GM12878 (cell line): ENCODE measurements at regions not wholly inside any gene's neighbourhood (a gene's known extent, or its start where the extent isn't known, plus 50 kb on each side); places are given as distances from the start of the nearest gene placed in this dataset.

Experiments
- ATAC-seq: fragments of 200-7000 bp; cut with Tn5 transposase; 3 replicates; pipeline ENCODE4 v1.9.1; 2020; ENCODE audit warnings: mild to moderate bottlenecking, moderate library complexity
- BruUV-seq: library from RNA; stranded (reverse); fragments of 400-500 nt; replicated peaks from 2 replicates; lab custom pipeline; 2021; lab: Mats Ljungman, UMichigan
- CTCF ChIA-PET: fragments of 300-600 bp; sonication (Branson Sonifier 250); formaldehyde crosslinking; extraction: SDS; loops from one replicate; lab custom pipeline; 2021; ENCODE audit warnings: inconsistent platforms; lab: Yijun Ruan, JAX
- POLR2A ChIA-PET: fragments of 350-600 bp; formaldehyde crosslinking; extraction: SDS; loops from one replicate; lab custom pipeline; 2021; ENCODE audit warnings: inconsistent platforms; lab: Charles Lee
- RAD21 ChIA-PET: fragments of 300-600 bp; sonication (Branson Sonifier 250); formaldehyde crosslinking; loops from one replicate; lab custom pipeline; 2023; ENCODE audit warnings: antibody characterized with exemption; ENCODE audit not compliant: unreplicated experiment; lab: Charles Lee
- SMC1A ChIA-PET: fragments of 300-600 bp; sonication (Branson Sonifier 250); formaldehyde crosslinking; loops from one replicate; lab custom pipeline; 2023; ENCODE audit not compliant: unreplicated experiment, uncharacterized antibody; lab: Charles Lee
- DNase-seq: peaks from one replicate; pipeline ENCODE4 v3.0.0-alpha.2; 2011; ENCODE audit warnings: low read depth, low spot score
- FAIRE-seq: peaks from 3 replicates; lab custom pipeline; 2011; peaks lifted over from hg19 to GRCh38; lab: Jason Lieb, UNC
- H2AFZ ChIP-seq: 2 replicates; pipeline ENCODE4 v1.6.0; 2011; ENCODE audit warnings: low read depth, low read length, control low read depth; ENCODE audit not compliant: control insufficient read depth
- H3K27ac ChIP-seq: 2 replicates; pipeline ENCODE4 v1.5.1; 2011; ENCODE audit warnings: control low read depth; ENCODE audit not compliant: control insufficient read depth, insufficient read depth
- H3K27me3 ChIP-seq, 2 experiments: replicated peaks in 1 of 2; 2 replicates each; pipeline versions ENCODE4 v1.6.0 to v1.6.1; 2011; ENCODE audit warnings: low read length in 1 of 2; ENCODE audit not compliant: control insufficient read depth in 2 of 2, insufficient read depth in 2 of 2
- H3K36me3 ChIP-seq, 2 experiments: 2 replicates each; pipeline ENCODE4 v1.5.1; 2011; ENCODE audit warnings: low read length in 1 of 2; ENCODE audit not compliant: control insufficient read depth in 2 of 2, insufficient read depth in 2 of 2
- H3K4me1 ChIP-seq: 2 replicates; pipeline ENCODE4 v1.6.1; 2011; ENCODE audit warnings: mild to moderate bottlenecking, low read length, moderate library complexity, mixed read lengths; ENCODE audit not compliant: control insufficient read depth, insufficient read depth
- H3K4me2 ChIP-seq: 2 replicates; pipeline ENCODE4 v1.6.0; 2011; ENCODE audit warnings: control low read depth; ENCODE audit not compliant: control insufficient read depth, insufficient read depth
- H3K4me3 ChIP-seq: fragments of 200-600 bp; sonication (generic); 2 replicates; pipeline ENCODE4 v1.5.1; 2016
- H3K79me2 ChIP-seq: 2 replicates; pipeline ENCODE4 v1.6.0; 2011; ENCODE audit warnings: low read length; ENCODE audit not compliant: control insufficient read depth, insufficient read depth
- H3K9ac ChIP-seq: 2 replicates; pipeline ENCODE4 v1.8.0; 2011; ENCODE audit warnings: low read length, control low read depth, mixed read lengths; ENCODE audit not compliant: control insufficient read depth, insufficient read depth
- H3K9me3 ChIP-seq: replicated peaks from 3 replicates; pipeline ENCODE4 v1.5.1; 2011; ENCODE audit warnings: mild to moderate bottlenecking, low read length; ENCODE audit not compliant: control insufficient read depth, insufficient read depth
- H4K20me1 ChIP-seq: 2 replicates; pipeline ENCODE4 v1.6.0; 2011; ENCODE audit not compliant: control insufficient read depth, insufficient read depth
- ASH2L ChIP-seq: fragments of 300-600, 200-600 bp; sonication (generic); IDR thresholded peaks from 2 replicates; pipeline ENCODE4 v1.6.1; 2017; ENCODE audit warnings: low read depth, mild to moderate bottlenecking, borderline replicate concordance
- BACH1 ChIP-seq: fragments of 450-650 bp; IDR thresholded peaks from 2 replicates; pipeline ENCODE4 v1.6.1; 2017; ENCODE audit warnings: mild to moderate bottlenecking, borderline replicate concordance
- BCL11A ChIP-seq: IDR thresholded peaks from 2 replicates; pipeline ENCODE4 v1.6.1; 2011; ENCODE audit warnings: low read depth, low read length
- BHLHE40 ChIP-seq, 2 experiments: fragments of 450-650 bp in 1 of 2; IDR thresholded peaks; 2 replicates each; pipeline ENCODE4 v1.6.1; 2011 to 2017; ENCODE audit warnings: low read depth in 2 of 2, borderline replicate concordance in 1 of 2, improper control_type of control experiment in 1 of 2, low read length in 1 of 2, mild to moderate bottlenecking in 1 of 2
- CBX5 ChIP-seq: sonication (generic); IDR thresholded peaks from 2 replicates; pipeline ENCODE4 v1.6.1; 2016; ENCODE audit warnings: low read depth, moderate library complexity, mild to moderate bottlenecking, inconsistent platforms
- CHD4 ChIP-seq: fragments of 200-600 bp; sonication (generic); IDR thresholded peaks from 2 replicates; pipeline ENCODE4 v1.6.1; 2016; ENCODE audit warnings: mild to moderate bottlenecking
- DPF2 ChIP-seq: fragments of 450-650 bp; IDR thresholded peaks from 2 replicates; pipeline ENCODE4 v1.6.1; 2017; ENCODE audit warnings: mild to moderate bottlenecking
- ESRRA ChIP-seq: IDR thresholded peaks from 2 replicates; pipeline ENCODE4 v1.6.1; 2012; ENCODE audit warnings: mild to moderate bottlenecking, low read length, improper control_type of control experiment
- FOXK2 ChIP-seq: fragments of 450-650 bp; IDR thresholded peaks from 2 replicates; pipeline ENCODE4 v1.6.1; 2017; ENCODE audit warnings: mild to moderate bottlenecking, moderate library complexity
- RCOR1 ChIP-seq: conservative IDR thresholded peaks from 2 replicates; pipeline ENCODE4 v1.6.1; 2012; ENCODE audit warnings: low read depth, low read length, improper control_type of control experiment
- SP1 ChIP-seq: IDR thresholded peaks from one replicate; pipeline ENCODE4 v1.6.1; 2011; ENCODE audit warnings: low read depth, low read length
- TCF12 ChIP-seq: IDR thresholded peaks from 2 replicates; pipeline ENCODE4 v1.6.1; 2011; ENCODE audit warnings: low read depth, mild to moderate bottlenecking, low read length
- ZBTB40 ChIP-seq: fragments of 450-650 bp; IDR thresholded peaks from 2 replicates; pipeline ENCODE4 v1.6.1; 2016; ENCODE audit warnings: mild to moderate bottlenecking, moderate library complexity, borderline replicate concordance
- ZNF207 ChIP-seq: fragments of 450-650 bp; IDR thresholded peaks from 2 replicates; pipeline ENCODE4 v1.6.1; 2014; ENCODE audit warnings: antibody characterized with exemption, mild to moderate bottlenecking, borderline replicate concordance
- ZNF384 ChIP-seq: IDR thresholded peaks from 2 replicates; pipeline ENCODE4 v1.6.1; 2012; ENCODE audit warnings: low read depth, mild to moderate bottlenecking, low read length, improper control_type of control experiment, borderline replicate concordance
- WGBS: methylation state at CpG from one replicate; pipeline ENCODE4 v1.1.6; 2016; ENCODE audit warnings: low lambda C conversion rate; ENCODE audit not compliant: insufficient replicate concordance, insufficient coverage; ENCODE audit errors: missing lambda C conversion rate; 5-methylcytosine and 5-hydroxymethylcytosine counted together
- in situ Hi-C: fragments of 300-500 bp; cut with MboI; formaldehyde crosslinking; loops from 9 replicates; pipeline ENCODE4 v1.14.3; 2018; ENCODE audit warnings: mixed read lengths
- intact Hi-C: fragments of 100-400 bp; cut with micrococcal nuclease; formaldehyde crosslinking; loops from one replicate; pipeline ENCODE4 v1.14.2; 2022; ENCODE audit not compliant: unreplicated experiment
- TF ChIP-seq, protein P1 (sequence below): fragments of 450-650 bp; formaldehyde crosslinking; IDR thresholded peaks from 2 replicates; pipeline ENCODE4 v1.4.0; 2020; ENCODE audit warnings: mild to moderate bottlenecking, moderate library complexity

DNA sequence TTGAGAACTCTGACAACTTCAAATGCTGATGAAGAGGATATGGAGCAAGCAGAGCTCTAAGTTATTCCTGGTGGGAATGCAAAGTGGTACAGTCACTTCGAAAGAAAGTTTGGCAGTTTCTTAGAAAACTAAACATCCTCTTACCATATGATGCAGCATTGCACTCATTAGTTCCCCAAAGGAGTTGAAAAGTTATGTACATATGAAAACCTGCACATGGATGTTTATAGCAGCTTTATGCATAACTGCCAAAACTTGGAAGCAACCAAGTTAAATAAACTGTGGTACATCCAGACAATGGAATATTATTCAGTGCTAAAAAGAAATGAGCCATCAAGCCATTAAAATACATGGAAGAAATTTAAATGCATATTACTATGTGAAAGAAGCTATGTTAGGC is 779.3 kb upstream of the COBL start:
- ChIA-PET RAD21 (no interaction called here), SMC1A (no interaction called here), CTCF (no interaction called here), POLR2A (no interaction called here)
- BruUV-seq: no TSS peak
- H3K9me3 ChIP-seq: no peaks in the 10 kb centered on the region
- no peak for DNase-seq
- no peak for ATAC-seq
- intact Hi-C loops (no loop called here), in situ Hi-C loops (no loop called here)
- no peak overlapping the region for H3K4me2 ChIP-seq
- no peaks in the 10 kb centered on the region for H4K20me1 ChIP-seq
- no peaks in the 10 kb centered on the region for H3K4me1 ChIP-seq
- H3K79me2 ChIP-seq: no peaks in the 10 kb centered on the region
- H2AFZ ChIP-seq: no peak overlapping the region
- no peak overlapping the region for H3K4me3 ChIP-seq
- 0% methylated on average over 1 of the region's 1 CpG for WGBS
- FAIRE-seq: no peak
- no peaks in the 10 kb centered on the region for H3K36me3 ChIP-seq
- no peak overlapping the region for H3K9ac ChIP-seq
- H3K27ac ChIP-seq: no peak overlapping the region
- no peaks in the 10 kb centered on the region for H3K27me3 ChIP-seq
- TF ChIP-seq BACH1: no peak
- no peak for TF ChIP-seq SP1
- TF ChIP-seq FOXK2: no peak
- TF ChIP-seq ZBTB40: no peak
- TF ChIP-seq CHD4: no peak
- TF ChIP-seq ESRRA: no peak
- no peak for TF ChIP-seq BCL11A
- no peak for TF ChIP-seq TCF12
- TF ChIP-seq ZNF207: no peak
- no peak for TF ChIP-seq ASH2L
- no peak for TF ChIP-seq BHLHE40 (IDR thresholded peaks at IDR 0.05; ENCODE audit: borderline replicate concordance in 1 of 2, low read depth in 2 of 2, low read length in 1 of 2)
- TF ChIP-seq RCOR1: no peak
- TF ChIP-seq, protein P1, sequence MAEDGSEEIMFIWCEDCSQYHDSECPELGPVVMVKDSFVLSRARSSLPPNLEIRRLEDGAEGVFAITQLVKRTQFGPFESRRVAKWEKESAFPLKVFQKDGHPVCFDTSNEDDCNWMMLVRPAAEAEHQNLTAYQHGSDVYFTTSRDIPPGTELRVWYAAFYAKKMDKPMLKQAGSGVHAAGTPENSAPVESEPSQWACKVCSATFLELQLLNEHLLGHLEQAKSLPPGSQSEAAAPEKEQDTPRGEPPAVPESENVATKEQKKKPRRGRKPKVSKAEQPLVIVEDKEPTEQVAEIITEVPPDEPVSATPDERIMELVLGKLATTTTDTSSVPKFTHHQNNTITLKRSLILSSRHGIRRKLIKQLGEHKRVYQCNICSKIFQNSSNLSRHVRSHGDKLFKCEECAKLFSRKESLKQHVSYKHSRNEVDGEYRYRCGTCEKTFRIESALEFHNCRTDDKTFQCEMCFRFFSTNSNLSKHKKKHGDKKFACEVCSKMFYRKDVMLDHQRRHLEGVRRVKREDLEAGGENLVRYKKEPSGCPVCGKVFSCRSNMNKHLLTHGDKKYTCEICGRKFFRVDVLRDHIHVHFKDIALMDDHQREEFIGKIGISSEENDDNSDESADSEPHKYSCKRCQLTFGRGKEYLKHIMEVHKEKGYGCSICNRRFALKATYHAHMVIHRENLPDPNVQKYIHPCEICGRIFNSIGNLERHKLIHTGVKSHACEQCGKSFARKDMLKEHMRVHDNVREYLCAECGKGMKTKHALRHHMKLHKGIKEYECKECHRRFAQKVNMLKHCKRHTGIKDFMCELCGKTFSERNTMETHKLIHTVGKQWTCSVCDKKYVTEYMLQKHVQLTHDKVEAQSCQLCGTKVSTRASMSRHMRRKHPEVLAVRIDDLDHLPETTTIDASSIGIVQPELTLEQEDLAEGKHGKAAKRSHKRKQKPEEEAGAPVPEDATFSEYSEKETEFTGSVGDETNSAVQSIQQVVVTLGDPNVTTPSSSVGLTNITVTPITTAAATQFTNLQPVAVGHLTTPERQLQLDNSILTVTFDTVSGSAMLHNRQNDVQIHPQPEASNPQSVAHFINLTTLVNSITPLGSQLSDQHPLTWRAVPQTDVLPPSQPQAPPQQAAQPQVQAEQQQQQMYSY (CRISPR knock-in tag): no peak
- TF ChIP-seq DPF2: no peak
- no peak for TF ChIP-seq CBX5
- TF ChIP-seq ZNF384: no peak
